RWPE1 (cell line): ENCODE measurements at regions not wholly inside any gene's neighbourhood (a gene's known extent, or its start where the extent isn't known, plus 50 kb on each side); places are given as distances from the start of the nearest gene placed in this dataset.

Experiments used
- CTCF ChIA-PET: fragments of 350-600 bp; sonication (Branson Sonifier 250); formaldehyde crosslinking; extraction: SDS; loops from one replicate; lab custom pipeline; 2021; lab: Yijun Ruan, JAX
- POLR2A ChIA-PET: fragments of 400-600 bp; formaldehyde crosslinking; extraction: SDS; loops from one replicate; lab custom pipeline; 2020; ENCODE audit warnings: antibody characterized with exemption; ENCODE audit not compliant: low non-redundant PET; lab: Yijun Ruan, JAX
- DNase-seq: peaks from one replicate; pipeline ENCODE4 v3.0.0; 2012; ENCODE audit warnings: low spot score
- H3K27ac ChIP-seq: fragments of 450-650 bp; 2 replicates; pipeline ENCODE4 v1.5.1; 2017
- TF ChIP-seq, protein P1 (sequence below): fragments of 450-650 bp; conservative IDR thresholded peaks from 2 replicates; pipeline ENCODE4 v1.5.1; 2017; ENCODE audit warnings: low read depth, mild to moderate bottlenecking

DNA sequence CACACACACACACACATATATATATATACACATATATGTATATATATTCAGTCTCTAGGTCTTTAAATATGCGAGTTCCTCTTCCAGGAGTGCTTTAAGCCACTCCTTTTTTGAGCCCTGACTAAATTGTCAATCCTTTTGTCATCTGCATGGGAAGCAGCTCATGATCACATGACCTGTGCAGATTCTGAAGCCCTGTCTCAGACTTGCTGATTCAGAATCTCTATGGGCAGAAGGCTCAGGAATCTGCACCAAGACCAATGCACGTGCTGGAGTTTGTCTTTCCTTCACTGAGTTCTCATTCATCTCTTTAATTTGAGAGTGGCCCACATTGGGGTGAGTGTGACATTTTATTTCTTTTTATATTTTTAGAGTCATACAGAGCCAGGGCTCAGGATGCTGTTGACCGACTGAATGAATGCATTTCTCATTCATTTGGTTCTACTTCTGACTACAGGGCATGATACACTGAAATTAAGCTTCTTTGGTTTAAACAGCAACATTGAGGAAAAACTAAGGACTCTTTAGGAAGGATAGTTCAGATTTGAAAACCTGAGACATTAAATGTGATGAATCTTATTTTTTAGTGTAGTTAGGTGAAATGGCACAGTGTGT is 307.5 kb downstream of the EDEM1 start:
- DNase-seq = no peak
- POLR2A ChIA-PET = no interaction called here
- TF ChIP-seq, protein P1, sequence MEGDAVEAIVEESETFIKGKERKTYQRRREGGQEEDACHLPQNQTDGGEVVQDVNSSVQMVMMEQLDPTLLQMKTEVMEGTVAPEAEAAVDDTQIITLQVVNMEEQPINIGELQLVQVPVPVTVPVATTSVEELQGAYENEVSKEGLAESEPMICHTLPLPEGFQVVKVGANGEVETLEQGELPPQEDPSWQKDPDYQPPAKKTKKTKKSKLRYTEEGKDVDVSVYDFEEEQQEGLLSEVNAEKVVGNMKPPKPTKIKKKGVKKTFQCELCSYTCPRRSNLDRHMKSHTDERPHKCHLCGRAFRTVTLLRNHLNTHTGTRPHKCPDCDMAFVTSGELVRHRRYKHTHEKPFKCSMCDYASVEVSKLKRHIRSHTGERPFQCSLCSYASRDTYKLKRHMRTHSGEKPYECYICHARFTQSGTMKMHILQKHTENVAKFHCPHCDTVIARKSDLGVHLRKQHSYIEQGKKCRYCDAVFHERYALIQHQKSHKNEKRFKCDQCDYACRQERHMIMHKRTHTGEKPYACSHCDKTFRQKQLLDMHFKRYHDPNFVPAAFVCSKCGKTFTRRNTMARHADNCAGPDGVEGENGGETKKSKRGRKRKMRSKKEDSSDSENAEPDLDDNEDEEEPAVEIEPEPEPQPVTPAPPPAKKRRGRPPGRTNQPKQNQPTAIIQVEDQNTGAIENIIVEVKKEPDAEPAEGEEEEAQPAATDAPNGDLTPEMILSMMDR = no peak
- H3K27ac ChIP-seq = no peak overlapping the region
- CTCF ChIA-PET = no interaction called here

DNA sequence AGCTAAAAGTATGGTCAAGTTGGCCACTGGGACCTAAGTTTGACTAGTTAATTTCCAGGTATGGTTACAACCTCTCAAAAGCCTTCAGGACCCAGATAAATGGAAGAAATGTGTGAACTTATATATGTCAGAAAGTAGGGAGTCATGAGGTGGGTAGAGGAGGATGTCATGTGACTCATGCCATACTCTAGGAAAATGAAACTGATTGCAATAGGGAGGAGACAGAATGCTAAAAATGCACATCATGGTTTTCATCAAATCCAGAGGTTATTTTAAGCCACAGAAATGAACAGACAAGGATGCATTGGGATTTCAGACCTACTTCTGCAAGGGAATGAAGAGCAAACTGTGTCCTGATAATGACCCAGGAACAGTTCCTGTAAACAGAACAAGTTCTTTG is 310.0 kb downstream of the EDEM1 start:
- POLR2A ChIA-PET = no interaction called here
- DNase-seq = no peak
- H3K27ac ChIP-seq = no peak overlapping the region
- CTCF ChIA-PET = no interaction called here
- TF ChIP-seq, protein P1 = no peak

DNA sequence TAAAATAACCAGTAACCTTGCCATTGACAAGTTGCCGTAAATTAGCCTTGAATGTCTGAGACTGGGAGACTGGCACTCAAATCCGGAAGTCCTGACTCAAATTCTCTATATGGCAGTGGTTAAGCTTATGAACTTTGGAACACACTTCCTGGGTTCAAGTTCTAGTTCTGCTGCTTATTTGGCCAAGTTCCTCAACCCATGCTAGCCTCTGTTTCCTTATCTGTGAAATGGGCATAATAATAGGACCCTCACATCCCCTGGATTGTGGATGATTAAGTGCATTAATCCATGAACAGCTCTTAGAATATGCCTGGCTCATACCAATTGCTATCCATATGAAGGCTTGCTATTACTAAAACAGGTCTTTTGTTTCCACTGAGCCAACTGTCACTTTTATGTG is 311.5 kb downstream of the EDEM1 start:
- CTCF ChIA-PET = no interaction called here
- TF ChIP-seq, protein P1 = no peak
- POLR2A ChIA-PET = no interaction called here
- DNase-seq = no peak
- no peak overlapping the region for H3K27ac ChIP-seq

DNA sequence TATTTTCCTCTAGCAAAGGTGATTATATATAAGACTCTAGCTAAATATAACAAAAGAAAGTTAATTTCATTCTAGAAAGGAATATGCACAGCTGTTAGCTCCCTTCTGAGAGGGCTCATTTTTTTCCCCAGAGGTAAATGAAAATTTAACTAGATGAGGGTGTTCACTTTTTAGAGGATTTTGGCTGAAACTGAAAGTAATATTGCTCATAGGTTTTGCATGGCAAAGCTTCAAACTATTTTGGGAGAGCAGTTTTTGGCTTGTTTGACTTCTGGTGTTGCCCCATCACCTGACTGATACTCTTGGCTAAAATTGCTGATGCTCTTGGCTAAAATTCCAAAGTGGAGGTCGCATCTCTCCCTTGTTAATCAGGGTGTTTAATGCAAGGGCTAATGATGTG is 311.9 kb downstream of the EDEM1 start:
- no peak for DNase-seq
- CTCF ChIA-PET = no interaction called here
- TF ChIP-seq, protein P1 = no peak
- no peak overlapping the region for H3K27ac ChIP-seq
- POLR2A ChIA-PET = no interaction called here

DNA sequence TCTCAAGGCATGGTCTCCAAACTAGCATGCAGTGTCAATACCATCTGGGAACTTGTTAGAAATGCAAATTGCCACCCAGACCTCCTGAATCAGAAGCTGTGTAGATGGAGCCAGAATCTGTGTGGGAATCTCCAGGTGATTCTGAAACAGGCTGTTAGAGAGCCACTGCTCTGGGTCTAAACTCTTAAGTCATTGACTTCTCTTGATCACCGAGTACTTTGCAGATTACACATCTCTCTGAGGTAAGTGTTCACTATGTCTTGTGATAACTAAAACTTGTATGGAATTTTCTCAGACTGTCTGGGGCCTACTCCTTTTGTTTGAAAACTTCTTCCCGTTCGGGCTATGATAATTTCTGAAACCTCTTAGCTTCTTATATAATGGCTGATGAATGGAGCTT is 315.6 kb downstream of the EDEM1 start:
- TF ChIP-seq, protein P1 = no peak
- DNase-seq = no peak

DNA sequence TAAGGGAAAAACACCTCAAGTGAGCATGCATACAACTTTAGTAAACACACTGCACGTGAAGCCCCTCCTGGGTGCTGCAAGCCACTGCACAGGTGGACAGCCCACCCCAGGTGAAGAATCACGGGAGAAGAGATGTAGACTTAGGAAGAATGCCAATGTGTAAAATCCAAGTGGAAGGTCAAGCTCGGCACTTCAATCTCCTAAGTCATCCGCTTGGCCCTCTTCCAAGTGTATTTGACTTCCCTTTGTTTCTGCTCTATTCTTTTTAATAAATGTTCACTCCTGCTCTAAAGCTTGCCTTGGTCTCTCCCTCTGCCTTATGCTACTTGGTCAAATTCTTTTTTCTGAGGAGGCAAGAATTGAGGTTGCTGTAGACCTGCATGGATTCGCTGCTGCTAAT is 316.6 kb downstream of the EDEM1 start:
- no peak for DNase-seq
- TF ChIP-seq, protein P1 = no peak
- ChIA-PET POLR2A (no interaction called here), CTCF (no interaction called here)
- no peak overlapping the region for H3K27ac ChIP-seq

More for the DNA sequence above, 315.6 kb downstream of the EDEM1 start:
- ChIA-PET POLR2A (no interaction called here), CTCF (no interaction called here)
- H3K27ac ChIP-seq = no peak overlapping the region
